ENCODE measurements at regions not wholly inside any gene's neighbourhood (a gene's known extent, or its start where the extent isn't known, plus 50 kb on each side); places are given as distances from the start of the nearest gene placed in this dataset.
"Not testable (repeated sequence)": the region's sequence is repeated elsewhere in the genome, so short reads cannot be mapped to it uniquely, and the experiment has no call there.

GRCh38 chr7:66451713-66452112, 177.0 kb upstream of the KCTD7 start:
- TF ChIP-seq POLR2A, EP300 (IDR thresholded peaks at IDR 0.05): not testable (repeated sequence)

Measured in ovary (tissue), 1 donor.